Stimulated activated CD4-positive, alpha-beta T cell treated with anti-CD3 and anti-CD28 coated beads, Interleukin-1b, Interleukin-23, amount 100 ng/mL, for 48 hours (primary cell): ENCODE measurements at regions not wholly inside any gene's neighbourhood (a gene's known extent, or its start where the extent isn't known, plus 50 kb on each side); places are given as distances from the start of the nearest gene placed in this dataset.
"Not testable (repeated sequence)": the region's sequence is repeated elsewhere in the genome, so short reads cannot be mapped to it uniquely, and the experiment has no call there.

ENCODE experiments used
- DNase-seq: peaks from one replicate; pipeline ENCODE4 v3.0.0-alpha.2; 2020

- DNase-seq = no peak
Observed at GRCh38 chr11:90449606-90450005, 226.8 kb upstream of the CHORDC1 start.

GRCh38 chr11:90448256-90448655, 225.4 kb upstream of the CHORDC1 start:
- no peak for DNase-seq

- no peak for DNase-seq
Observed at GRCh38 chr11:90447618-90448017, 224.8 kb upstream of the CHORDC1 start.

DNA sequence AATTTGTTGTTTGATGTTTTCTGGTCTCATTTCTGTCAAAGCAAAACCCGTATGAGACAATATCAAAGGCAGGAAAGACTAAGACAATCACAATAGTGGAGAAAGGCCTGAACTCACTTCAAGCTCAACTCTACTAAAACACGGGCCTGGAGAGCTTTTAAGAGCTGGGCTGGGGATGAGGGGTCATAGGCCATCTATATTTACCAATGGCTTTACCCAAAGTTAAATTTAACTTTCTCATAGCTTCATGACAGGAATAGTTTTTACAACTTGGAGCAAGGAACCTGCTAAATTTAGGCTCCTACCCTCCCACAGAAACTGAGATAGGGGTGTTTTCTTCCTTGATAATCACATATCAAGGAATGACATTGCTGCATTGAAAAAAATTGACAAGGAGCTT, 223.4 kb upstream of the CHORDC1 start:
- no peak for DNase-seq

- no peak for DNase-seq
Observed at GRCh38 chr11:90438069-90438468, 215.2 kb upstream of the CHORDC1 start.

GRCh38 chr11:90434858-90435257, 212.0 kb upstream of the CHORDC1 start:
- DNase-seq = no peak

- no peak for DNase-seq
Observed at GRCh38 chr11:90428836-90429235, 206.0 kb upstream of the CHORDC1 start.

DNA sequence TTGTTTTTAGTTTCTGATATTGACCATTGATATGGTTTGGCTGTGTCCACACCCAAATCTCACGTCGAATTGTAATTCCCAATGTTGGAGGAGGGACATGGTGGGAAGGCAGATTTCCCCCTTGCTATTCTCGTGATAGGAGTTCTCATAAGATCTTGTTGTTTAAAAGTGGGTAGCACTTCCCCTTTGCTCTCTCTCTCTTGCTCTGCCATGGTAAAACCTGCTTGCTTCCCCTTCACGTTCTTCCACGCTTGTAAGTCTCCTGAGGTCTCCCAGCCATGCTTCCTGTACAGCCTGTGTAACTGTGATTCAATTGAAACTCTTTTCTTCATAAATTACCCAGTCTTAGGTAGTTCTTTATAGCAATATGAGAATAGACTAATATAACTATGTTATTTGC, 203.6 kb upstream of the CHORDC1 start:
- DNase-seq = no peak

DNA sequence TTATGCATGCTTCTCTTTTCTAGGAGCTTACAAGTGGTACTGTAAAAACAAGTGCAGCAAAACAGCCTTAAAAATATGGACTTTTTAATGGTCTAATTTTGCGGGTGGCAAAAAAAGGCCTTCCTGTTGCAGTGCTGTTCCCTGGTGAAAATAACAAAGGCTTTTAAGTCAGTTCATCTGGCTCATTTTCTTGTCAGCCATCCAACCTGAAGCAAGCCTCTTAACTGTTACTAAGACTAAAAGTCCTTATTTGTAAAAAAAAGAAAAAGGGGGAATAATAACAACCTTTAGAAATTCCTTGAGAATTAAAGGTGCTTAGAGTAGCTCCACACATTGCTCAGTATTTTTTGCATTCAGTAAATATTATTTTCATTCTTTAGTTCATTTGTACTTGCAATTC, 200.5 kb upstream of the CHORDC1 start:
- no peak for DNase-seq

- not testable (repeated sequence) for DNase-seq
Observed at GRCh38 chr11:90422787-90423186, 199.9 kb upstream of the CHORDC1 start.

GRCh38 chr11:90414221-90414620, 191.4 kb upstream of the CHORDC1 start:
- DNase-seq = no peak

DNA sequence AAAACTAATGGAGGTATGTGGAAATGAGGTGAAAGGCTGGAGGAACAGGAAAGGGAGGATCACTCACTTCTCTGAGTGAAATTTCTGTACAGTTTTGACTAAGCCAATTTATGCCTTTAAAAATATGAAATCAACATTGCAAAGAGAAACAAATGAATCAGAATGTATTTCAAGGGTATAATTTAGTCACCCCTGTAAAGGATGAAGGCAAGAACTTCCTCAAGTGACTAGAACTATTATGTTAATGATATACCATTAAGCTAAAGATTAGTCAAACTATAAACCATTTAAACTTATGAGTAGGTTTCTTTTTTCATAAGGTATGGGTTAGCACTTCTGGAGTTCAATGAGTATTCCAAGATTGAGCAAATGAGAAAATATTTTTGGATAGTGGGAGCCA, 184.5 kb upstream of the CHORDC1 start:
- no peak for DNase-seq

GRCh38 chr11:90392692-90393091, 169.8 kb upstream of the CHORDC1 start:
- no peak for DNase-seq

GRCh38 chr11:90391756-90392155, 168.9 kb upstream of the CHORDC1 start:
- no peak for DNase-seq

DNA sequence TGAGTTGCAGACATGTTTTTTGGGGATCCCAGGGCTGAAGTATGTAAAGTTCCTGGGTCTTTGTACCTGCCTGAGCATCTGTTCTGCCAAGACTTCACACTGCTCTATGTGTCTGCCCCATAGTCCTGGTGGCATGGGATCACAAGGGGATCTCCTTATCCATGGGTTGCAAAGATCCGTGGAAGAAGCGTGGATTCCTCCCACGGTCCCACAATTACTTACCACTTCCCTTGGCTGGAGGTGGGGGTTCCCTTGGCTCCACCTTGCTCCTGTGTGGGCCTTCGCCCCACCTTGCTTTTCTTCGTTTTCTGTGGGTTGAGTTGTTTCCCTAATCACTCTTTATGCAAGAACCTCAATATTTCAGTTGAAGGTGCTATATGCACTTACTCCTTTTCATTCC, 157.4 kb upstream of the CHORDC1 start:
- DNase-seq = no peak

DNA sequence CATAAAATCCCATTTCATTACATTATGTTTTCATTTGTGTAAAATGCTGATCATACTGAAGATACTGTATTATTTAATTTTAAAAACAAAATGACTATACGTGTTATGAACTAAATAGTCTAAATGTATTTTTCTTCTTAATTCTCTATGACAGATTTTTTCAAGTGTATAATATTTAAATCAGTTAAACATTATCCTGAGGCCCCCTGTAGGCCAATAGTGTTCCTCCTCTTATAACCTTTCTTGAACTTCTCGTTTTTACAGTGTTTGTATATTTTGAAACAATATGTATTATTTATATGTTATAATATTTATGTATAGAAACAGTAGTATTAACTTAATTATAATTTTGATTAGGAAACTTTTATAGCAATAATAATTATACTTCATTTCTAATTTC, 151.1 kb upstream of the CHORDC1 start:
- DNase-seq = no peak

- no peak for DNase-seq
Observed at GRCh38 chr11:90364527-90364926, 141.7 kb upstream of the CHORDC1 start.

- no peak for DNase-seq
Observed at GRCh38 chr11:90363739-90364138, 140.9 kb upstream of the CHORDC1 start.

GRCh38 chr11:90355200-90355599, 132.4 kb upstream of the CHORDC1 start:
- no peak for DNase-seq

- DNase-seq = no peak
Observed at GRCh38 chr11:90349731-90350130, 126.9 kb upstream of the CHORDC1 start.

- DNase-seq = no peak
Observed at GRCh38 chr11:90344546-90344945, 121.7 kb upstream of the CHORDC1 start.

GRCh38 chr11:90343673-90344072, 120.8 kb upstream of the CHORDC1 start:
- no peak for DNase-seq

DNA sequence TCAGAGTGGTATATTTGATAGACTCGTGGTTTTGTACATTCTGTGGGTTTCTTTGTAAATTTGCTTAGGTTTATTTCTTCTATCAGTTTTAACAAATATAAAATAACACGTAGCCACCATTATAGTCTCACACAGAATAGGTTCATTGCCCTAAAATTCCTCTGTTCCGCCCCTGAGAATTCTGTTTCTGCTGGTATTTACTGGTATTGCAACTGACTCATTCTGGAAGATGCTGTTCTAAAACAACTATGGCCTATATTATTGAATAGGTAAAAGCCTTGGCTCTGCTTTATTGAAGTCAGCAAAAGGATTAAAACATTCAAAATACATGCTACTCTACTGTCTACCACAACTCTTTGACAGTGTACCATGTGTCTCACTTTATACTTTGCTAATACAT, 119.1 kb upstream of the CHORDC1 start:
- DNase-seq = no peak

DNA sequence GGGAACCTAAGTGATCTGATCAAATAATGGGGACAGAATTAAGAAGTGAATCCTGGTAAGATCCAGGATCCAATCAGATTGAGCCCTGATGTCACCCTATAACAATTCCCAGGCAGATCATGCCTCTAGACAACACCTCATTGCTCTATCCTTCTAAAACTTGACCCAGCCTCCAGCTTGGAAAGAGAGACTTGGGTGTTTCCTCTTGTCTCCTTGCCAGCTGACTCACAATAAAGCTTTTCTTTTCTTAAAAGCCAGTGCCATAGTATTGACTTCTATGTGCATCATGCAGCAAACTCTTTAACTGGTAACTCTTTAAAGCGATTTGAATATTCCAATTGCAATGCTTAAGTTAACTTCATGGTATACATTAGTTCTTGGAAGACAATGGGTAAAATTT, 109.6 kb upstream of the CHORDC1 start:
- DNase-seq = no peak

DNA sequence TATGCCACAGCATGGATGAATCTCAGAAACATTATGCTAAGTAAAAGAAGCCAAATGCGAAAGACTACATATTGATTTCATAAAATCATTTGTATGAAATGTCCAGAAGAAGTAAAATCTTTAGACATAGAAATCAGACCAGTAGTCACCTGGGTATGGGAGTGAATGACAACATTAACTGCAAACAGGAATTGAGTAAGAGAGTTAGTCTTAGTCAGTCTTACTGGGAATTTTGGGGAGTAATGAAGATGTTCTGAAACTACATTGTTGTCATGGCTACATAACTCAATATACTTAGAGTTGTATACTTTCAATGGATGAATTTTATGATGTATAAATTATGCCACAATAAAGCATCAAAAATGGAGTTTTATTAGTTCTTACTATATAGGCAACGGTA, 107.8 kb upstream of the CHORDC1 start:
- DNase-seq = no peak

DNA sequence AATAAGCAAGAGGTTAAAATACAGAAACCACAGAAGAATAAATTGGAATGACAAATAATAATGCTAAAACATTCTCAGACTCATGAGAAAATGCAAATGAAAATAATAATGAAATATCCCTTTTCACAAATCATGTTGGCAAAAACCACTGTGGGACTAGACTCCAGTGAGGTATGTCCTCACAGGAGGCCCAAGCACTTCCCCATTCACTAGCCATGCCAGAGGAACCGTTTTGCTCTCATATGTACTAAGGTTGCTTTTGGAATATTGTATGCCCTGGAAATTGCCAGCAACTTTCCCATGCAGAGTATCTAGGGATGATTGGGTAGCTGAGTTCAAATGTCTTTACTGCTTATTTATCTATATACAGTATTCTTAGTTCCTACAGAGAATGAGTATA, 106.2 kb upstream of the CHORDC1 start:
- no peak for DNase-seq
